CMK (cell line): ENCODE measurements at regions not wholly inside any gene's neighbourhood (a gene's known extent, or its start where the extent isn't known, plus 50 kb on each side); places are given as distances from the start of the nearest gene placed in this dataset.

Experiments
- DNase-seq: peaks from one replicate; pipeline ENCODE4 v3.0.0-alpha.2; 2010; ENCODE audit warnings: low read depth

- no peak for DNase-seq
Observed at GRCh38 chr20:4600308-4601014, 85.8 kb upstream of the PRNP start.

- DNase-seq: no peak
Observed at GRCh38 chr20:4597215-4597614, 89.0 kb upstream of the PRNP start.

DNA sequence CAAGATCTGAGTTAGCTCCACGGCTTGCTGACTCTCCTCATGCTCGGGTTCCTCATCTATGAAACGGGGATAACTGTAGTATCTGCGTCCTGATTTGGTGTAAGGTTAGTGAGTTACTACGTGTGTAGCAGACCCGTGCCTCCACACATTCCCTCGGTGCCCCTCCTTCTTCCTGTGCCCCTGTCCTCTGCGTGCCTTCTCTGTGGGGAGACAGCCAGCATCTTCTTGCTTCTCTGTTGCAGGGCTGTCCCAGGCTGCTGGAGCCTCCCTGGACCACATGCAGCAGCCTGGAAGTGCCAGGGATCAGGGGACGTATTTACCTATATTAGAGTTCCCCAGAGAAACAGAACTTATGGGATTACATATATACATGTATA, 93.1 kb upstream of the PRNP start:
- DNase-seq: no peak

DNA sequence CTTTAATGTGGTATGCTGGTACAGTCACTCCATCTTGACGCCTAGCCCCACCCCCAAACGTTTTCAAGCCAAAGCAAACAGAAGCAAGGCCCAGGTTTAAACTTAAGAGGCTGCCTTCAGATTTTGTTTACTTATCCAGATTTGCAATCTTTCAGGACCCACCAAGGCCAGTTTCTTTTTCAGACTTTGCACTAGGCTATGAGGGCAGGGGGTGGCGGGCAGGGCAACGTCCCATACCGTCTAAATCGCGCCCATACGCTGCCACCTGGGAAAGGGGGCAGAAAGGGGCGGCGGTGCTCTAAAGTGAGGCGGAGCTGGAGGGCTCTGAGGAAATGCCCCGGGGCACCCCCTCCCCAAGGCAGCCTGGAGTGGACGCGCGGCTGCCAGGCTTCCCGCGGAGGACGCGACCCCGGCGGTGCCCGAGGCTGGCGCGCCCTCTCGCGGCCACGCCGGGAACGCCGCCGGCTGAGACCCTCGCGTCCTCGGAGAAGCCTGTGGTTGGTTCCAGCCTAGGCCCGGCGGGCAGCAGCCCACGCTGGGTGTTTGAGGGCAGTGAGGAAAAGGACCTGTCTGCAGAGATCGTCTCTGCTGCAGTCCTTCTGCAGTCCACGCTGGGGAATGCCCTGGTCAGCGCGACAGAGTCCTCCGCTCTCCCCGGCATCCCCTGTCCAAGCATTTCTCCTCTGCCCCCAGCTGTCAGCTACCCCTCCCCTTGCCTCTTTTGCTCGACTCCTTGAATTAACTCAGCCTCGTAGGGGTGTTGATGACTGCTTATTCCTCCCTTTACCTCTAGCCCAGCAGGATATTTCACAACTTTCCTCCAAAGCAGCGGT, 93.7 kb upstream of the PRNP start:
- no peak for DNase-seq

- DNase-seq: no peak
Observed at GRCh38 chr20:4591975-4592315, 94.3 kb upstream of the PRNP start.

GRCh38 chr20:4585758-4586157, 100.5 kb upstream of the PRNP start:
- DNase-seq: no peak

GRCh38 chr20:4585104-4585753, 101.0 kb upstream of the PRNP start:
- DNase-seq: no peak

- DNase-seq: no peak
Observed at GRCh38 chr20:4584510-4584909, 101.7 kb upstream of the PRNP start.

DNA sequence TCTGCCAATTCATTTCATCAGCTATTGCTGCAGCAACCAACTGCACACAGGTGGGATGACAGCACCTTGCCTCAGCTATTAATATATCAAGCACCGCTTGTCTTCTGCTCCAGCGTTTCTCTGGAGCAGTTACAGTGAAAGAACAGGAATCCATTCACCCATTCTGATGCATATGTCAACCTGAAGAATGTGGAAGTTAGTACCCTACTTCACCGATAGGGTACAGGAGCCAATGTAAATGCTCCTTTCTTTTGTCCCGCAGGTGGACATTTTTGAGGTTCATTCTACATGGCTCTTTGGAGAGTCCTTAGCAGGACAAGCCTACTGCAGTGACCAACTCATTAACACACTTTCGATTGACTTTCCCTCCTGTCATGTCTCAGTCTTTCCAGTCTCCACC, 104.4 kb upstream of the PRNP start:
- no peak for DNase-seq

DNA sequence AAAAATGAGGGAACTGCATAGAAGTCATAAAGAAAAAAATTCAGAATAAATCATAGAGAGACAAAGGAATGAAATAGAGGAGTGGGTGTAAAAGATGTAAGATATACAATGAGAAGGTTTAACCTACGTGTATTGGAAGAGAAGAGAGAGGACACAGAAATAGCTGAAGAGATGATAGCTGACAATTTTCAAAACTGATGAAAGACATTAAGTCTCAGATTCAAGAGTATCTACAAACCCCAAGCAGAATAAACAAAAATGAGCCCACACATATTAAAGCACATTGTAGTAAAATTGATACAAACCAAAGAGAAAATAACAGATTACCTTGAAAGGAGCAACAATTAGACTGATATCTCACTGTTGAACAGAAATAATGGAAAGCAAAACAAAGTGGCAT, 107.9 kb upstream of the PRNP start:
- no peak for DNase-seq

GRCh38 chr20:4574356-4574690, 111.9 kb upstream of the PRNP start:
- no peak for DNase-seq

DNA sequence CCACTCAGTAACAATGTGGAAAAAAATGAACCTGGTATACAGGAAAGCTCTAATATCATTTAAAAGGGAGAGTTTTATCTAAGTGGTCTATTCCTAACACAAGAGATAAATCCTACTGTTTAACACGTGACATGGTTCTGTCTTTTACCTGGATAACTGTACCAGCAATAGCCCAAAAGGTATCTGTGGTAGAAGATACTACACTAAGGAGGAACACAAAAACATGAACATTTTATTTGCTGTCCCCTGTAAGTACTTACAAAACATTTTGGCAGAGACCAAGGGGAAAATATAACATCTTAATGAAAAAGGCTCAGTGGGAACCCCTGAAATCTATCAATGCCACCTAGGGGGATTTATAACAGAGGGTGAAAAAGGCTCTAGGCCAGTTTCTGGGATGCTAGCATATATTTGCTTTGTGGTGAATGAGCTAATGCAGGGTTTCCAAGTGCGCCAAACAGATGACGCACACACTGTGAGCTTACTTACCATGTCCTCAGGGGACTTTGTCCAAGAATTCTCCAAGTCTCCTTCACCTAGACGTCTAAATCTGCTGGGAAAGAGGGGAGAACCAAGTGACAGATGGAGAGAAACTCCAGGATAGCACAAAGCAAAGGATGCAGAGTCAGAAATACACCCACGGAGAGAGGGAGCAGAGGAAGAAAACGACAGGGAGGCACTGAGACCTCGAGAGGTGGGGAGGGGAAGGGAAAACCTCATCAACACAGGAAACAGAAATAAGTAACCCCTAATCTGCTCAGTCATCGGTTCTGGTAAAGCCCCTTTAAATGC, 112.5 kb upstream of the PRNP start:
- no peak for DNase-seq

GRCh38 chr20:4571759-4572531, 114.3 kb upstream of the PRNP start:
- no peak for DNase-seq

- no peak for DNase-seq
Observed at GRCh38 chr20:4569865-4570264, 116.4 kb upstream of the PRNP start.

DNA sequence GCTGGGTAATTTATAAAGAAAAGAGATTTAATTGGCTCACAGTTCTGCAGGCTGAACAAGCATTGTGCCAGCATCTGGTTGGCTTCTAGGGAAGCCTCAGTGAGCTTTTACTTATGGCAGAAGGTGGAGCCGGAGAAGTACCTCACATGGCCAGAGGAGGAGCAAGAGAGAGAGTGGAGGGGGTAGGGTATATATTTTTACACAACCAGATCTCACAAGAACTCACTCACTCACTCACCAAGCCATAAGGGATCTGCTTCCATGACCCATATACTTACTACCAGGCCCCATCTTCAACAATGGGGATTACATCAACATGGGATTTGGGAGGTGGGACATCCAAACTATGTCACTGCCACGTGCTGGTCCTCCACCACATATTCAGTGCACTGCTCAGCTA, 117.2 kb upstream of the PRNP start:
- no peak for DNase-seq

DNA sequence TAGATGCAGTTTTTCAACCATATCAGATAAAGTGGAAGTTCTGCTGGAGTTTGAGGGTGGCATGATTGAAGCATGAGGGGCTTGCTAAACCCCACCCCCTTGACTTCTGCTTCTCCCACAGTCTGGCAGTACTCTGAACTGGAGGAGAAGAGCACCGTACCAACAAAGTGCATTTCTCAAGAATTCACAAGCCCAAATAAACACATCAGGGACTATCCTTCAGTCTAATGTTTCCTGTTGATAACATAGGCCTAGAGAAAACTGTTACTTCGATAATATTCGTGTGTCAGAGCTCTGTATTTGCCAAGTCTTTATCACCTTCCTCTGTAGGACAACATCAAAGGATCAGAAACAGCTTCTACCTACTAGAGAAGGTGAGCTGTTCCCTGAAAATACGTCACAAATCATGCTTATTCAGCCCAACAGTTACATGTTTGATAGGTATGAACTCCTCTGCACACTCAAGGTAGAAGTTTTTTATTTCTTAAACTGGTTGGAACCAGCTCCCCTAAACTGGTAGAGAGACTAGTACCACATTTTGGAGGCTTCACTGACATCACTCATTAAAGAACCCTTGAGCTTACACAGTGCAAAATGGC, 117.8 kb upstream of the PRNP start:
- DNase-seq: no peak

GRCh38 chr20:4567170-4567569, 119.1 kb upstream of the PRNP start:
- DNase-seq: no peak

DNA sequence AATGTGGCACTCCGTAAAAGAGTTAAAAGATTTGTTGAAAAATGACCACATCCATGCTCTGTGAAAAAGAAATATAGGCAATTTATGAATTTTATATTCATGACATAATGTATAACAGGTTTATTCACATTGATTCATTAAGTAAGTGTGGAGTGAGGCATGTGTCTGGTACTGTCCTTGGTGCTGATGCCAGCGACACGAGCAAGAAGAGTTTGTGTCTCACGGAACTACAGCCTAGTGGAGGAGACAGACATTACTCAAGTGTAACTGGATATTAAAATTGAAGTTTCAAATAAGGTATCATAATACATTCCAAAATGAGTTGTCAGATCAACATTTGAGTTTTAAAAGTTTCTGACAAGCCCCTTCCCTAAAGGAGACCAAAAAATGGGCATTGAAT, 122.7 kb upstream of the PRNP start:
- peak; percentile 61 for DNase-seq

- no peak for DNase-seq
Observed at GRCh38 chr20:4563031-4563430, 123.2 kb upstream of the PRNP start.

- no peak for DNase-seq
Observed at GRCh38 chr20:4560667-4561066, 125.6 kb upstream of the PRNP start.

GRCh38 chr20:4559906-4560305, 126.3 kb upstream of the PRNP start:
- DNase-seq: no peak
